T-helper 2 cell treated with Interferon-gamma antibody and Interleukin-4, amounts not matched to agents 5 μg/mL and 100 μg/mL, for 36 hours (primary cell): ENCODE measurements at regions not wholly inside any gene's neighbourhood (a gene's known extent, or its start where the extent isn't known, plus 50 kb on each side); places are given as distances from the start of the nearest gene placed in this dataset.

ENCODE experiments used
- DNase-seq: peaks from one replicate; pipeline ENCODE4 v3.0.0; 2021; ENCODE audit warnings: low spot score
- H3K27ac Mint-ChIP-seq: one replicate; pipeline ENCODE4 v1.8.0; 2021; ENCODE audit warnings: mild to moderate bottlenecking, mixed read lengths
- H3K27me3 Mint-ChIP-seq: one replicate; pipeline ENCODE4 v1.8.0; 2021; ENCODE audit warnings: low read depth, mixed read lengths
- H3K36me3 Mint-ChIP-seq: one replicate; pipeline ENCODE4 v1.8.0; 2021; ENCODE audit warnings: low read depth, mixed read lengths
- H3K4me1 Mint-ChIP-seq: one replicate; pipeline ENCODE4 v1.8.0; 2021; ENCODE audit warnings: low read depth, mixed read lengths
- H3K4me3 Mint-ChIP-seq: one replicate; pipeline ENCODE4 v1.8.0; 2022; ENCODE audit warnings: mild to moderate bottlenecking, moderate library complexity, mixed read lengths
- H3K9me3 Mint-ChIP-seq: one replicate; pipeline ENCODE4 v1.8.0; 2021; ENCODE audit warnings: mixed read lengths

DNA sequence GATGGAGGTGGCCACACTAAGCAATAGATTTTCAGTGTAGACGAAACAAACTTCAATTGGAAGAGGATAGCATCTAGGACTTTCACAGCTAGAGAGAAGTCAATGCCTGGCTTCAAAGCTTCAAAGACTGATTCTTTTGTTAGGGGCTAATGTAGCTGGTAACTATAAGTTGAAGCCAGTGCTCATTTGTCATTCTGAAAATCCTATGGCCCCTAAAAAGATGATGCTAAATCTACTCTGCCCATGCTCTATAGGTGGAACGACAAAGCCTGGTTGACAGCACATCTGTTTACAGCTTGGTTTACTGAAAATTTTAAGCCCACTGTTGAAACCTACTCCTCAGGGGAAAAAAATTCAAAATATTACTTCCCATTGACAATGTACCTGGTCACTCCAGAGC lies 226.7 kb downstream of the BCAS1 start:
- Mint-ChIP-seq H3K9me3 (peaks cover 3% of the 10 kb centered on the region), H3K27ac (peak overlapping the region; percentile 60), H3K27me3 (no peaks in the 10 kb centered on the region), H3K36me3 (peaks cover 2% of the 10 kb centered on the region), H3K4me3 (no peak overlapping the region), H3K4me1 (peaks cover 73% of the 10 kb centered on the region)
- no peak for DNase-seq

GRCh38 chr20:53842301-53843099 lies 227.9 kb downstream of the BCAS1 start:
- Mint-ChIP-seq H3K4me1 (peaks cover 66% of the 10 kb centered on the region), H3K36me3 (peaks cover 7% of the 10 kb centered on the region), H3K27ac (peak overlapping the region; percentile 95), H3K9me3 (peaks cover 8% of the 10 kb centered on the region), H3K4me3 (peak overlapping the region; percentile 64), H3K27me3 (no peaks in the 10 kb centered on the region)
- peak; percentile 44 for DNase-seq

GRCh38 chr20:53841741-53842140 lies 228.7 kb downstream of the BCAS1 start:
- Mint-ChIP-seq H3K4me3 (peak overlapping the region; percentile 64), H3K27ac (peak overlapping the region; percentile 95), H3K27me3 (no peaks in the 10 kb centered on the region), H3K9me3 (peaks cover 9% of the 10 kb centered on the region), H3K36me3 (peaks cover 7% of the 10 kb centered on the region), H3K4me1 (peaks cover 62% of the 10 kb centered on the region)
- DNase-seq = no peak

- peak overlapping the region; percentile 95 for H3K27ac Mint-ChIP-seq
- H3K4me1 Mint-ChIP-seq = peaks cover 57% of the 10 kb centered on the region
- no peaks in the 10 kb centered on the region for H3K27me3 Mint-ChIP-seq
- peaks cover 9% of the 10 kb centered on the region for H3K9me3 Mint-ChIP-seq
- H3K4me3 Mint-ChIP-seq = peak overlapping the region; percentile 87
- H3K36me3 Mint-ChIP-seq = peaks cover 8% of the 10 kb centered on the region
- no peak for DNase-seq
Observed at GRCh38 chr20:53840532-53840931, 229.9 kb downstream of the BCAS1 start.

- H3K27me3 Mint-ChIP-seq = no peaks in the 10 kb centered on the region
- H3K4me3 Mint-ChIP-seq = peak overlapping the region; percentile 87
- DNase-seq = peak; percentile 51
- peaks cover 56% of the 10 kb centered on the region for H3K4me1 Mint-ChIP-seq
- peaks cover 11% of the 10 kb centered on the region for H3K36me3 Mint-ChIP-seq
- H3K27ac Mint-ChIP-seq = peak overlapping the region; percentile 95
- H3K9me3 Mint-ChIP-seq = peaks cover 9% of the 10 kb centered on the region
Observed at GRCh38 chr20:53839423-53840176, 230.8 kb downstream of the BCAS1 start.

DNA sequence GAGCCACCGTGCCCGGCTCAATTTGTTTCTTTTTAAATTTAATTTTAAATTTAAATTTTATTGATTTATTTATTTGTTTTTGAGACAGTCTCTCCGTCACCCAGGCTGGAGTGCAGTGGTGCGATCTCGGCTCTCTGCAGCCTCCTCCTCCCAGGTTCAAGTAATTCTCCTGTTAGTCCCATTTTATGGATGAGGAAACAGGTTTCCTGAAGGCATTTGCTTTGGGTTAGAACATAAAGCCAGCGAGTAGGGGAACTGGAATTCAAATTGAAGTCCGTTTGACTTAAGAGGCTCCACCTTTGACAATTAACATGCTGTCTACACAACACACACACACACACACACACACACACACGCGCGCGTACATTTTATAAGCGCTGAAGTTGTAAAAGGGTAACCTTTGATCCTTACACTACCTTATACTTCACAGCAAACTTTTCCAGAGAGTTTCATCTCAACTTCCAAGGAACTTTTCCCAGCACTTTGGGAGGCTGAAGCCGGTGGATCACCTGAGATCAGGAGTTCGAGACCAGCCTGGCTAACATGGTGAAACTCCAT lies 232.0 kb downstream of the BCAS1 start:
- H3K36me3 Mint-ChIP-seq = peaks cover 11% of the 10 kb centered on the region
- H3K4me3 Mint-ChIP-seq = peak overlapping the region; percentile 87
- no peaks in the 10 kb centered on the region for H3K27me3 Mint-ChIP-seq
- peaks cover 9% of the 10 kb centered on the region for H3K9me3 Mint-ChIP-seq
- peaks cover 59% of the 10 kb centered on the region for H3K4me1 Mint-ChIP-seq
- DNase-seq = no peak
- peak overlapping the region; percentile 95 for H3K27ac Mint-ChIP-seq

DNA sequence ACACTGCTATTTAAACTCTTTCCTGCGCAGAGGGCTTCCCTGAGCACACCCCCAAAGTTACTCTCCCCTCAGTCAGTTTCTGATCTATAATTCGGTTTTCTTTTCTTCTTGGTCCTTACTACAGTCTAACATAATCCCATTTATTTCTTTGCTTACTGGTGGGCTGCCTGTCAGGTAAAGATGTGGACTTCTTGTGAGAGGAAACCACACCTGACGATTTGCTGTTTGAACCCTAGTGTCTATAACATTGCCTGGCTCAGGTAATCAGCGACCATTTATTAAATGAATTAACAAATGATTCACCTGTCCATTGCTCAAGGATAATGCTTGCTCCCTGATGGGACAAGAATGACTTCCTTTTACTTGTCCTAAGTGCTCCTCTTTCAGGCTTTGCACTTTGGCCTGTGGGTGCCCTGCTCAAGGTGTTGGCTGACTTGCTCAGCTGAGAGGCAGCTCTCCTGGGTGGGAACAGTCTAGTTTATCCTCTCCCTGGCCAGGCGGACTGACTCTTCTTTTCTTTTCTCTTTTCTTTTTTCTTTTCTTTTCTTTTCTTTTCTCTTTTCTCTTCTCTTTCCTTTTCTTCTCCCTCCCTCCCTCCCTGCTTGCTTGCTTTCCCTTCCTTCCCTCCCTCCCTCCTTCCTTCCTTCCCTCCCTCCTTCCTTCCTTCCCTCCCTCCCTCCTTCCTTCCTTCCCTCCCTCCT lies 233.1 kb downstream of the BCAS1 start:
- Mint-ChIP-seq H3K27me3 (no peaks in the 10 kb centered on the region), H3K4me3 (no peak overlapping the region)
- DNase-seq = no peak

GRCh38 chr20:53834749-53835148 lies 235.6 kb downstream of the BCAS1 start:
- Mint-ChIP-seq H3K27ac (peak overlapping the region; percentile 89), H3K4me1 (peaks cover 51% of the 10 kb centered on the region), H3K36me3 (peaks cover 13% of the 10 kb centered on the region), H3K27me3 (no peaks in the 10 kb centered on the region), H3K4me3 (peak overlapping the region; percentile 73), H3K9me3 (peaks cover 17% of the 10 kb centered on the region)
- no peak for DNase-seq

More for the DNA sequence above, 233.1 kb downstream of the BCAS1 start:
- Mint-ChIP-seq H3K36me3 (peaks cover 13% of the 10 kb centered on the region), H3K9me3 (peaks cover 15% of the 10 kb centered on the region), H3K4me1 (peaks cover 52% of the 10 kb centered on the region), H3K27ac (peak overlapping the region; percentile 77)

DNA sequence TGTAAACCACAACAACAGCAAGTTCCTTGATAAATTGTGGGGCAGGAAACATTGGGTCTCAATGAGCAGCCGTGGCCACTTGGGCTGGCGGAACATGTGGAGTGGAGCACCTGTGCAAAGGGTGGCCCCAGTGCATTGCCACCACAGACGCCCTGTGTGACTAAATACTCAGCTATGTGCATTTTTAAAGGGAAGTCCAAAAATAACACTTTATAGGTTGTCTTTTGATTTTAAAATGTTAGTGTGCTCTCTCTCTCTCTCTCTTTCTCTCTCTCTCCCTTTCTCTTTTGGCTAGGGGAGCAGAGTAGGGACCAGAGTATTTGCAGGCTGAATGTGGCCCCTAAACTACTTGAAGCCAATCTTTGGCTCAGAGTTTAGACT lies 236.3 kb downstream of the BCAS1 start:
- Mint-ChIP-seq H3K4me1 (peaks cover 53% of the 10 kb centered on the region), H3K27ac (peak overlapping the region; percentile 20), H3K4me3 (no peak overlapping the region), H3K36me3 (peaks cover 11% of the 10 kb centered on the region), H3K27me3 (no peaks in the 10 kb centered on the region), H3K9me3 (peaks cover 14% of the 10 kb centered on the region)
- no peak for DNase-seq

DNA sequence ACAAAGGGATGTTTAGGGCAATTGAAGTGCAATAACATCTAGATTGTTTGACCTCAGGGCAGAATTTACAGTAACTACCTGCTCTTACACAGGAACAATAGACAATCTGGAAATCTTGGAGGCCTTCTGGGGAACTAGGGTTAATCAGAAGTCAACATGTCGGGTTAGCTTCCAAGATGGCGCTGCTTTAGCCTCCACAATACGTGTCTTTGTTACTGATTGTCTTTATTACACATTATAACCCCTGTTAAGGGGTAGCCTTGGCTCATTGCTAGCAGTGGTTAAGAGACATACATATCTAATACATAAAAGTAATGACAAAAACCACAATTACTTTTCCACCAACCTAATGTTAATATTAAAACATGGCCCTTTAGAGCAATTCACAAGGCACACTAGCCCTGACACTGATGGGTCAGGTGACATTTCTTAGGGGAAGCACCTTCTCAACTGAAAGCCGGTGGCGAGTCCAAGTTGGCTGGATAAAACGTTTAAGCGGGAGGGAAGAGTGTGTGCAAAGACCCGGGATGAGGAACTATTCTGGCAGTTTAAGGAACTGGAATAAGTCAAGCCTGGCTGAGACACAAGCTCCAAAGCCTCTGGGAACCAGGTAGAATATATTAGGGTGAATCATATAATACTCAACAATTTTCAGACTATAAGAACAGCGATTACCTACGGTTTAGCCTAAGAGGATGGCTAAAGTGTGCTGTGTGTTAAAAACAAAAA lies 236.9 kb downstream of the BCAS1 start:
- H3K4me1 Mint-ChIP-seq = peaks cover 59% of the 10 kb centered on the region
- H3K9me3 Mint-ChIP-seq = peaks cover 14% of the 10 kb centered on the region
- no peak for DNase-seq
- no peaks in the 10 kb centered on the region for H3K27me3 Mint-ChIP-seq
- peaks cover 10% of the 10 kb centered on the region for H3K36me3 Mint-ChIP-seq
- H3K4me3 Mint-ChIP-seq = no peak overlapping the region
- peak overlapping the region; percentile 58 for H3K27ac Mint-ChIP-seq

DNA sequence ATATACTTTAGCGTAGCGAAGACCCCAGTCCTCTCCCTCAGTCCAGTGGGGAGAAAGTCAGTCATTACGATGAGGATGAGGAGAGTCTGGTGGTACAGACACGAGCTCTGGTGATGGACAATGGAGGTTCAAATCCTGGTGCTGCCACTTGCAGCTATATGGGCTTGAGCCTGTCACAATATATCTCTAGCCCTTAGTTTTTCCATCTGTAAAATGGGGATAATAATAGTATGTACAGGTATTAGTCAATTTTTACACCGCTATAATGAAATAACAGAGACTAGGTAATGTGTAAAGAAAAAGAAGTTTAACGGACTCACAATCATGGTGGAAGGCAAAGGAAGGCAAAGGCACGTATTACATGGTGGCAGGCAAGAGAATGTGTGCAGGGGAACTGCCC lies 237.9 kb downstream of the BCAS1 start:
- Mint-ChIP-seq H3K36me3 (peaks cover 5% of the 10 kb centered on the region), H3K4me1 (peaks cover 66% of the 10 kb centered on the region), H3K27ac (no peak overlapping the region), H3K4me3 (no peak overlapping the region), H3K9me3 (peaks cover 9% of the 10 kb centered on the region), H3K27me3 (no peaks in the 10 kb centered on the region)
- no peak for DNase-seq

DNA sequence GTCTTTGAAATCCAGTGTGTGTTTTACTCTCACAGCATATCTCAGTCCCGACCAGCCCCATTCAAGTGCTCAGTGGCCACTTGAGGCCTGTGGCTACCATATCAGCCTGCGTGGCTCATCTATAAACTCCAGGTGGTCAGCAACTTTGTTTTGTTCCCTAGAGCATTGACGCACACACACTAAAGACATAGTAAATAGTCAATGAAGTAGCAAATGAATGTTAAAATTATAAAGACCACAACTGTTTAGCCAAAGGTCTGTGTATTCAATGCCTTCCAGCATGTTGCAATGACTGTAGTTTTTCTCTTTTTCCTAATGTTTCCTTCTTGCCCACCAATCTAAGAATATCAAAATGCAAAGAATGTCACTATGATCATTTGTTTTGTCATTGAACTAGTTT lies 238.2 kb upstream of the ZNF217 start:
- Mint-ChIP-seq H3K4me1 (peaks cover 68% of the 10 kb centered on the region), H3K27me3 (no peaks in the 10 kb centered on the region), H3K36me3 (peaks cover 5% of the 10 kb centered on the region), H3K9me3 (peaks cover 8% of the 10 kb centered on the region), H3K27ac (peak overlapping the region; percentile 2), H3K4me3 (no peak overlapping the region)
- DNase-seq = no peak

DNA sequence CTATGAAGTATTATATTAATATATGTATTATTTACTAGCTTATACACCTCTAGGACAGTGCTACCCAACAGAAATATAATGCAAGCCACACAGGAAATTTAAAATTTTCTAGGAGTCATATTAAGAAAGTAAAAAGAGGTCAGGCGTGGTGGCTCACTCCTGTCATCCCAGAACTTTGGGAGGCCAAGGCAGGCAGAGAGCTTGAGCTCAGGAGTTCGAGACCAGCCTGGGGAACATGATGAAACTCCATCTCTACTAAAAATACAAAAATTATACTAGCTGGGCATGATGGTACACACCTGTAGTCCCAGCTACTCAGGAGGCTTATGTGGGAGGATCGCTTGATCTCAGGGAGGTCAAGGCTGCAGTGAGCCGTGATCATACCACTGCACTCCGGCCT lies 237.6 kb upstream of the ZNF217 start:
- DNase-seq = no peak
- Mint-ChIP-seq H3K27ac (peak overlapping the region; percentile 49), H3K4me3 (no peak overlapping the region), H3K4me1 (peaks cover 70% of the 10 kb centered on the region), H3K27me3 (no peaks in the 10 kb centered on the region), H3K36me3 (peaks cover 5% of the 10 kb centered on the region), H3K9me3 (peaks cover 8% of the 10 kb centered on the region)
